HG03342 (cell line): ENCODE measurements at regions not wholly inside any gene's neighbourhood (a gene's known extent, or its start where the extent isn't known, plus 50 kb on each side); places are given as distances from the start of the nearest gene placed in this dataset.

Source experiments
- ATAC-seq: cut with Tn5 transposase; IDR thresholded peaks from one replicate; pipeline ENCODE4 v1.9.1; 2021; ENCODE audit warnings: mild to moderate bottlenecking, moderate library complexity; ENCODE audit not compliant: unreplicated experiment

GRCh38 chr13:73599232-73600128 is 534.7 kb downstream of the KLF12 start:
- no peak for ATAC-seq

GRCh38 chr13:73598020-73598712 is 536.0 kb downstream of the KLF12 start:
- ATAC-seq = no peak

GRCh38 chr13:73596382-73596781 is 537.6 kb downstream of the KLF5 start:
- ATAC-seq = no peak

GRCh38 chr13:73593199-73593765 is 534.5 kb downstream of the KLF5 start:
- no peak for ATAC-seq

- no peak for ATAC-seq
These were observed 533.1 kb downstream of the KLF5 start for GRCh38 chr13:73591861-73592260.

GRCh38 chr13:73590795-73591194 is 532.0 kb downstream of the KLF5 start:
- no peak for ATAC-seq

- ATAC-seq = no peak
These were observed 526.4 kb downstream of the KLF5 start for GRCh38 chr13:73585236-73585635.

GRCh38 chr13:73583331-73583730 is 524.5 kb downstream of the KLF5 start:
- ATAC-seq = no peak

- ATAC-seq = no peak
These were observed 521.9 kb downstream of the KLF5 start for GRCh38 chr13:73580513-73581267.

GRCh38 chr13:73579574-73580274 is 520.9 kb downstream of the KLF5 start:
- no peak for ATAC-seq

- no peak for ATAC-seq
These were observed 519.6 kb downstream of the KLF5 start for GRCh38 chr13:73578251-73578875.

GRCh38 chr13:73576291-73576690 is 517.5 kb downstream of the KLF5 start:
- ATAC-seq = no peak

- ATAC-seq = no peak
These were observed 514.0 kb downstream of the KLF5 start for GRCh38 chr13:73572824-73573223.

- no peak for ATAC-seq
These were observed 512.6 kb downstream of the KLF5 start for GRCh38 chr13:73571376-73571775.

- ATAC-seq = no peak
These were observed 498.1 kb downstream of the KLF5 start for GRCh38 chr13:73556902-73557301.

- no peak for ATAC-seq
These were observed 497.3 kb downstream of the KLF5 start for GRCh38 chr13:73556128-73556527.

- no peak for ATAC-seq
These were observed 492.9 kb downstream of the KLF5 start for GRCh38 chr13:73551736-73552135.

- no peak for ATAC-seq
These were observed 490.9 kb downstream of the KLF5 start for GRCh38 chr13:73549717-73550116.

GRCh38 chr13:73548449-73548848 is 489.6 kb downstream of the KLF5 start:
- no peak for ATAC-seq

GRCh38 chr13:73547239-73547638 is 488.4 kb downstream of the KLF5 start:
- ATAC-seq = no peak
